ENCODE measurements at regions not wholly inside any gene's neighbourhood (a gene's known extent, or its start where the extent isn't known, plus 50 kb on each side); places are given as distances from the start of the nearest gene placed in this dataset.

- DNase-seq, result no peak
Measured at GRCh38 chr2:205901491-205901890, 184.5 kb downstream of the INO80D start.

- no peak for DNase-seq
Measured at GRCh38 chr2:205898744-205899143, 187.2 kb downstream of the INO80D start.

GRCh38 chr2:205895981-205896655 is 189.9 kb downstream of the INO80D start:
- DNase-seq, result no peak

GRCh38 chr2:205892665-205893259 is 193.2 kb downstream of the INO80D start:
- DNase-seq, result no peak

- DNase-seq, result no peak
Measured at GRCh38 chr2:205892251-205892655, 193.7 kb downstream of the INO80D start.

GRCh38 chr2:205889114-205889513 is 196.9 kb downstream of the INO80D start:
- DNase-seq, result no peak

GRCh38 chr2:205887637-205888036 is 198.3 kb downstream of the INO80D start:
- no peak for DNase-seq

- peak; percentile 58 for DNase-seq
Measured at GRCh38 chr2:205885492-205886099, 200.4 kb downstream of the INO80D start.

GRCh38 chr2:205883965-205884364 is 201.7 kb downstream of the NRP2 start:
- DNase-seq, result no peak

- no peak for DNase-seq
Measured at GRCh38 chr2:205882806-205883425, 200.6 kb downstream of the NRP2 start.

GRCh38 chr2:205880048-205880447 is 197.7 kb downstream of the NRP2 start:
- no peak for DNase-seq

- DNase-seq, result no peak
Measured at GRCh38 chr2:205878999-205879762, 196.9 kb downstream of the NRP2 start.

- no peak for DNase-seq
Measured at GRCh38 chr2:205877496-205877895, 195.2 kb downstream of the NRP2 start.

- DNase-seq, result no peak
Measured at GRCh38 chr2:205876127-205876526, 193.8 kb downstream of the NRP2 start.

- DNase-seq, result no peak
Measured at GRCh38 chr2:205872716-205873115, 190.4 kb downstream of the NRP2 start.

GRCh38 chr2:205869439-205869838 is 187.1 kb downstream of the NRP2 start:
- DNase-seq, result no peak

GRCh38 chr2:205868773-205869333 is 186.6 kb downstream of the NRP2 start:
- DNase-seq, result no peak

GRCh38 chr2:205868053-205868452 is 185.8 kb downstream of the NRP2 start:
- DNase-seq, result no peak

- no peak for DNase-seq
Measured at GRCh38 chr2:205867371-205867770, 185.1 kb downstream of the NRP2 start.

- no peak for DNase-seq
Measured at GRCh38 chr2:205865905-205866441, 183.7 kb downstream of the NRP2 start.

- no peak for DNase-seq
Measured at GRCh38 chr2:205865056-205865455, 182.8 kb downstream of the NRP2 start.

GRCh38 chr2:205864491-205864890 is 182.2 kb downstream of the NRP2 start:
- DNase-seq, result no peak
